GM19324 (cell line): ENCODE measurements at regions not wholly inside any gene's neighbourhood (a gene's known extent, or its start where the extent isn't known, plus 50 kb on each side); places are given as distances from the start of the nearest gene placed in this dataset.
"Not testable (repeated sequence)": the region's sequence is repeated elsewhere in the genome, so short reads cannot be mapped to it uniquely, and the experiment has no call there.

Experiments
- ATAC-seq: cut with Tn5 transposase; IDR thresholded peaks from one replicate; pipeline ENCODE4 v1.9.1; 2021; ENCODE audit warnings: mild to moderate bottlenecking, moderate library complexity; ENCODE audit not compliant: unreplicated experiment, low FRiP score

- ATAC-seq = no peak
These were observed 54.0 kb upstream of the ANKRD28 start for GRCh38 chr3:15851735-15852134.

- ATAC-seq = peak; percentile 64
These were observed 61.0 kb upstream of the ANKRD28 start for GRCh38 chr3:15858547-15859506.

GRCh38 chr3:15859507-15860013 is 61.8 kb upstream of the ANKRD28 start:
- peak; percentile 86 for ATAC-seq

GRCh38 chr3:15860014-15860934 is 62.5 kb upstream of the ANKRD28 start:
- peak; percentile 53 for ATAC-seq

GRCh38 chr3:15861163-15861562 is 63.4 kb upstream of the ANKRD28 start:
- ATAC-seq = no peak

- no peak for ATAC-seq
These were observed 75.0 kb upstream of the ANKRD28 start for GRCh38 chr3:15872807-15873206.

- ATAC-seq = no peak
These were observed 75.6 kb upstream of the ANKRD28 start for GRCh38 chr3:15873415-15873814.

GRCh38 chr3:15875016-15875689 is 77.4 kb upstream of the ANKRD28 start:
- no peak for ATAC-seq

- ATAC-seq = no peak
These were observed 78.9 kb upstream of the ANKRD28 start for GRCh38 chr3:15876669-15877068.

GRCh38 chr3:15877813-15878212 is 80.0 kb upstream of the ANKRD28 start:
- no peak for ATAC-seq

GRCh38 chr3:15879787-15880186 is 82.0 kb upstream of the ANKRD28 start:
- not testable (repeated sequence) for ATAC-seq

- no peak for ATAC-seq
These were observed 84.8 kb upstream of the ANKRD28 start for GRCh38 chr3:15882577-15882976.

- no peak for ATAC-seq
These were observed 86.4 kb upstream of the ANKRD28 start for GRCh38 chr3:15884132-15884531.

GRCh38 chr3:15886521-15886920 is 88.7 kb upstream of the ANKRD28 start:
- no peak for ATAC-seq

GRCh38 chr3:15887261-15887660 is 89.5 kb upstream of the ANKRD28 start:
- no peak for ATAC-seq

GRCh38 chr3:15889936-15890335 is 92.2 kb upstream of the ANKRD28 start:
- no peak for ATAC-seq

GRCh38 chr3:15892311-15893227 is 94.8 kb upstream of the ANKRD28 start:
- no peak for ATAC-seq

GRCh38 chr3:15894382-15894781 is 96.6 kb upstream of the ANKRD28 start:
- no peak for ATAC-seq

- no peak for ATAC-seq
These were observed 98.7 kb upstream of the ANKRD28 start for GRCh38 chr3:15896500-15896899.
